Left lung (tissue), 4 donors: ENCODE measurements at regions not wholly inside any gene's neighbourhood (a gene's known extent, or its start where the extent isn't known, plus 50 kb on each side); places are given as distances from the start of the nearest gene placed in this dataset.

Experiments
- ATAC-seq: fragments of 200-7000 bp; cut with Tn5 transposase; one replicate; pipeline ENCODE4 v1.9.1; 2020; ENCODE audit warnings: moderate library complexity
- DNase-seq, 4 donors: peaks; one replicate each; pipeline ENCODE4 v3.0.0-alpha.2; 2013 to 2020
- H3K27ac ChIP-seq, 2 donors: fragments of 200-600 bp; sonication (generic) in 1 of 2; one replicate each; pipeline versions ENCODE4 v1.5.0 to v1.8.0; 2020 to 2021
- H3K27me3 ChIP-seq, 2 donors: fragments of 200-600 bp; sonication (generic) in 1 of 2; one replicate each; pipeline versions ENCODE4 v1.5.0 to v1.8.0; 2020 to 2021
- H3K36me3 ChIP-seq, 2 donors: fragments of 200-600 bp; sonication (generic) in 1 of 2; one replicate each; pipeline versions ENCODE4 v1.5.0 to v1.8.0; 2020 to 2021
- H3K4me1 ChIP-seq, 2 donors: fragments of 200-600 bp; one replicate each; pipeline ENCODE4 v1.8.0; 2021
- H3K4me3 ChIP-seq, 2 donors: fragments of 200-600 bp; sonication (generic) in 1 of 2; one replicate each; pipeline versions ENCODE4 v1.5.0 to v1.8.0; 2020 to 2021; ENCODE audit warnings: mild to moderate bottlenecking in 1 of 2
- H3K9me3 ChIP-seq, 2 donors: fragments of 200-600 bp; sonication (generic) in 1 of 2; one replicate each; pipeline versions ENCODE4 v1.5.0 to v1.8.0; 2020 to 2021
- intact Hi-C, 2 donors: fragments of 100-400 bp; cut with DNase I; formaldehyde crosslinking; loops; one replicate each; pipeline versions ENCODE4 v1.11.2 to v1.14.2; 2022
- TF ChIP-seq, protein P1 (sequence below), 2 donors: fragments of 200-600 bp; sonication (generic) in 1 of 2; IDR thresholded peaks; one replicate each; pipeline versions ENCODE4 v1.5.0 to v1.8.0; 2021; ENCODE audit warnings: antibody characterized with exemption in 2 of 2
- donor health status: DM: no; HTN: yes; CAD: no.
- donor health status: DM: no; HTN: no; CAD: no.

DNA sequence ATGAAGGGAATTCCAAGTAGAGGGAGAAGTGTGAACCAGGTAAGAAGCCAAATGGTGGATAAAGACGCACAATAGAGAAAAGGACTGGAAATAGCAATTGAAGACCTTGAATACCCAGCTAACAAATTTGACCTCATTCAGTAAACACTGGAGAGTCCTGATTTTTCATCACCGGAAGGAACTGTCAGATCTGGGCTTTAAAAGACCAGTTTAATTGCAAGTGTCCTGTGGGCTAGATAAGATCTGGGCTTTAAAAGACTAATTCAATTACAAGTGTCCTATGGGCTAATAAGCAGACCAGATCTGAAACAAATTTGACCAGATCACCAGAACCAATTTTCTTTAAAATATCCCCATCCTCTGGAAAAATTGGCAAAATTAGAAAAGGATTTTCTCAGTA, 380.0 kb downstream of the ACTL7B start:
- Histone ChIP-seq H3K27me3 (no peaks in the 10 kb centered on the region), H3K4me1 (peaks cover 0 to 8% of the 10 kb centered on the region in 2 donors), H3K9me3 (no peaks in the 10 kb centered on the region), H3K4me3 (no peak overlapping the region), H3K36me3 (no peaks in the 10 kb centered on the region), H3K27ac (no peak overlapping the region)
- intact Hi-C loops, result no loop called here
- ATAC-seq (no peak), DNase-seq (no peak)
- TF ChIP-seq, protein P1, sequence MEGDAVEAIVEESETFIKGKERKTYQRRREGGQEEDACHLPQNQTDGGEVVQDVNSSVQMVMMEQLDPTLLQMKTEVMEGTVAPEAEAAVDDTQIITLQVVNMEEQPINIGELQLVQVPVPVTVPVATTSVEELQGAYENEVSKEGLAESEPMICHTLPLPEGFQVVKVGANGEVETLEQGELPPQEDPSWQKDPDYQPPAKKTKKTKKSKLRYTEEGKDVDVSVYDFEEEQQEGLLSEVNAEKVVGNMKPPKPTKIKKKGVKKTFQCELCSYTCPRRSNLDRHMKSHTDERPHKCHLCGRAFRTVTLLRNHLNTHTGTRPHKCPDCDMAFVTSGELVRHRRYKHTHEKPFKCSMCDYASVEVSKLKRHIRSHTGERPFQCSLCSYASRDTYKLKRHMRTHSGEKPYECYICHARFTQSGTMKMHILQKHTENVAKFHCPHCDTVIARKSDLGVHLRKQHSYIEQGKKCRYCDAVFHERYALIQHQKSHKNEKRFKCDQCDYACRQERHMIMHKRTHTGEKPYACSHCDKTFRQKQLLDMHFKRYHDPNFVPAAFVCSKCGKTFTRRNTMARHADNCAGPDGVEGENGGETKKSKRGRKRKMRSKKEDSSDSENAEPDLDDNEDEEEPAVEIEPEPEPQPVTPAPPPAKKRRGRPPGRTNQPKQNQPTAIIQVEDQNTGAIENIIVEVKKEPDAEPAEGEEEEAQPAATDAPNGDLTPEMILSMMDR (IDR thresholded peaks at IDR 0.05), result no peak

GRCh38 chr9:108474356-108474755, 381.4 kb downstream of the ACTL7B start:
- TF ChIP-seq, protein P1 (IDR thresholded peaks at IDR 0.05), result no peak
- no peaks in the 10 kb centered on the region for H3K27me3 ChIP-seq
- DNase-seq, result no peak
- no peaks in the 10 kb centered on the region for H3K9me3 ChIP-seq
- intact Hi-C loops, result no loop called here
- H3K36me3 ChIP-seq, result no peaks in the 10 kb centered on the region
- no peak overlapping the region for H3K4me3 ChIP-seq
- no peak overlapping the region for H3K27ac ChIP-seq
- H3K4me1 ChIP-seq, result peaks cover 0 to 11% of the 10 kb centered on the region in 2 donors
- ATAC-seq, result no peak

DNA sequence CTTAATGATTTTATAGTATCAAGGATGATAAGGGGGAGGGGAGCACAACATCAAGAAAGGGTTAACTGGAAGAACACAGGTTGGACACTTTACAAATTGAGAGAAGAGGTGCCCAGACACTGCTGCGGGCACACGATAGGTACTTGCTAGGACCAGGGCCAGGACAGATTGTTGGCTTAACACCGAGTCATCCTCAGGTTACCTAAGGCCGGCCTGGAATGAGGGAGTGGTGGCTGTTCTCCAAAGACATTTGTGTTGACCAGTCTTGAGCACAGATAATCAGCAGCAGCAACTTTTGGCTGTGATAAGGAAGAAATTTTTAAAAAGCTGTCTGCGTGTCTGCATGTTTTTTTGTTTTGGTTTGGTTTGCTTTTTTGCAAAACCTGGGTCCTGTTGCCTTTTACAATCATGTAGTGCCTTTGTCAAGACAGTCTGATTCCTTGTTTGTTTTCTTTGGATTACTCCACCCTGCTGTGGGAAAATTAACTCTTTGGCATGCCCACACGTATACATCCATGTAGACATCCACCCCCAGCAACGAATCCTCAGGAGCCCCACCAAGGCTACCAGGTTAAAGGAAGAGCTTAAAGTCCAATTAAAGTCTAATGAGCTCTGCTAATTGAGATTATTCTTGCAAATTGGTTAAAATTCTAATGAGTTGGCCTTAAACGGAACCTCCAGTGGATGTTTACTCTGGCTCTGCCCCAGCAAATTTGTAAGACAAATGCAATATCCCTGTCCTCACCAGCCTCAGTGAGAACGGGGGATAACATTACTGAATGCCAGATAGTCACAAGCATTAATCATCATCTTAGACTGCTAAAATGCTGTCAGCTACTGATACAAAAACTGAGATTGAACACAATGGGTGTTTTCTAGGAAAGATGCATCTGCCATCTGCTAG, 382.3 kb downstream of the ACTL7B start:
- H3K27ac ChIP-seq, result no peak overlapping the region

DNA sequence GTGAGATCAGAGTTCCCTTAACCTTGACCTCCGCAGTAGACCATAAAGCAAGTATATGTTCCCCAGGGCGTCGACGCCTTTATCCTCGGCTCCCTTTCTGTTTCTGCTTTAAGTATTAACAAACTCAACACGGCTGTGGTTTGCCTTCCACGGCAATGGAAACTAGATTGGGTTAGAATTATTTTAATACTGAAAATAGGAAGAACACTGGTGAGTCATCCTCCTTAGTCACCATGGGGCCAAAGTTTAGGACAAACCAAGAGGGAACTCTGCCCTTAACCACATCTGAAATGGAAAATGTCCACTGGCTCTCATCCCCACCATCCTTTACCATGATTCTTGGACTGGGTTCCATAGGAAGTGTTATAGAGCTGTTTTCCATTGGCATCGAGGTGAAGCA, 386.1 kb downstream of the ACTL7B start:
- peak in 1 of 4 donors; percentile 49 for DNase-seq
- intact Hi-C loops, result no loop called here
- peak; percentile 71 for ATAC-seq
- peaks cover 6 to 7% of the 10 kb centered on the region in 2 donors for H3K4me1 ChIP-seq
- no peaks in the 10 kb centered on the region for H3K9me3 ChIP-seq
- TF ChIP-seq, protein P1 (IDR thresholded peaks at IDR 0.05), result no peak
- no peaks in the 10 kb centered on the region for H3K27me3 ChIP-seq
- no peaks in the 10 kb centered on the region for H3K36me3 ChIP-seq
- peak overlapping the region in 1 of 2 donors; percentile 59 for H3K27ac ChIP-seq
- no peak overlapping the region for H3K4me3 ChIP-seq

More for the DNA sequence above, 382.3 kb downstream of the ACTL7B start:
- ATAC-seq (no peak), DNase-seq (no peak)
- peaks cover 0 to 12% of the 10 kb centered on the region in 2 donors for H3K4me1 ChIP-seq
- H3K9me3 ChIP-seq, result no peaks in the 10 kb centered on the region
- H3K36me3 ChIP-seq, result no peaks in the 10 kb centered on the region
- H3K27me3 ChIP-seq, result no peaks in the 10 kb centered on the region
- intact Hi-C loops, result no loop called here
- TF ChIP-seq, protein P1 (IDR thresholded peaks at IDR 0.05), result no peak
- no peak overlapping the region for H3K4me3 ChIP-seq

DNA sequence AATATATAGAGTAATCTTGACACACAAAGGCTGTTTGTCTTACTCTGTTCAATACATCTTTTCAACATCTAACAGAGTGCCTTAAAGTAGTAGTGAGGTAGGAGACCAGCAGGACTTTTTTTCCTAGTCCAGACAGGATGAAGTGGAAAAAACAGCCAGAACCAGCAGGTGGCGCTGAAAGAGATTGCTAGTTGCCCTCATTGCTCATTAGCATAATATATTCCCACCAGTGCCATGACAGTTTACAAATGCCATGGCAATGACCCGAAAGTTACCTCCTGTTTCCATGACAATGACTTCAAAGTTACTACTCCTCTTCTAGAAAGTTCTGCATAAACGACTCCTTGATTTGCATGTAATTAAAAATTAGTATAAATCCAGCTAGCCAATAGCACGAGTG, 387.4 kb downstream of the ACTL7B start:
- intact Hi-C loops, result no loop called here
- no peak for DNase-seq
- ATAC-seq, result peak; percentile 50
- Histone ChIP-seq H3K4me1 (peaks cover 6 to 7% of the 10 kb centered on the region in 2 donors), H3K36me3 (no peaks in the 10 kb centered on the region), H3K27me3 (no peaks in the 10 kb centered on the region), H3K27ac (no peak overlapping the region), H3K4me3 (no peak overlapping the region), H3K9me3 (no peaks in the 10 kb centered on the region)
- TF ChIP-seq, protein P1 (IDR thresholded peaks at IDR 0.05), result peak; percentile 36 to 44
